K562 (cell line): ENCODE measurements at regions not wholly inside any gene's neighbourhood (a gene's known extent, or its start where the extent isn't known, plus 50 kb on each side); places are given as distances from the start of the nearest gene placed in this dataset.

Experiments
- ATAC-seq: fragments of 200-7000 bp; cut with Tn5 transposase; 3 replicates; pipeline ENCODE4 v1.9.1; 2020; ENCODE audit warnings: moderate library complexity
- BruUV-seq: library from RNA; stranded (reverse); fragments of 400-500 nt; replicated peaks from 2 replicates; lab custom pipeline; 2021; lab: Mats Ljungman, UMichigan
- CTCF ChIA-PET: fragments of 300-600 bp; formaldehyde crosslinking; extraction: SDS; loops from one replicate; lab custom pipeline; 2021; ENCODE audit warnings: low intra/inter-chr PET ratio; lab: Yijun Ruan, JAX
- POLR2A ChIA-PET: fragments of 300-600, 350-650 bp; sonication (Branson Sonifier 250); formaldehyde crosslinking; extraction: SDS; loops from one replicate; lab custom pipeline; 2021; ENCODE audit warnings: antibody characterized with exemption, inconsistent platforms; lab: Yijun Ruan, JAX
- DNase-seq, 4 experiments: peaks; one replicate each; pipeline versions ENCODE4 v3.0.0 to v3.0.0-alpha.2; 2011 to 2018; ENCODE audit warnings: low spot score in 3 of 4, mixed read lengths in 3 of 4; ENCODE audit errors: extremely low read depth in 1 of 4
- FAIRE-seq: peaks from 2 replicates; lab custom pipeline; 2011; peaks lifted over from hg19 to GRCh38; lab: Jason Lieb, UNC
- H2AFZ ChIP-seq: 2 replicates; pipeline ENCODE4 v1.6.0; 2011; ENCODE audit warnings: low read depth, low read length, control low read depth, inconsistent platforms
- H3K27ac ChIP-seq: fragments of 200-600 bp; 3 replicates; pipeline ENCODE4 v1.8.0; 2011; ENCODE audit warnings: low read depth, mild to moderate bottlenecking, control low read depth, inconsistent platforms, low read length, moderate library complexity, mixed read lengths; ENCODE audit errors: extremely low read depth
- H3K27me3 ChIP-seq, 2 experiments: fragments of 300-600 bp in 1 of 2; 2 replicates in 1 of 2; 3 replicates in 1 of 2; pipeline versions ENCODE4 v1.6.0 to v1.8.0; 2011; ENCODE audit warnings: inconsistent platforms in 2 of 2, low read length in 2 of 2, mild to moderate bottlenecking in 1 of 2, mixed read lengths in 1 of 2, moderate library complexity in 1 of 2; ENCODE audit not compliant: control insufficient read depth in 2 of 2, insufficient read depth in 2 of 2
- H3K36me3 ChIP-seq: fragments of 300-600 bp; 3 replicates; pipeline ENCODE4 v1.8.0; 2011; ENCODE audit warnings: mild to moderate bottlenecking, low read length, inconsistent platforms; ENCODE audit not compliant: control insufficient read depth, insufficient read depth
- H3K4me1 ChIP-seq, 2 experiments: fragments of 200-600 bp in 1 of 2; replicated peaks in 1 of 2; 2 replicates in 1 of 2; 3 replicates in 1 of 2; pipeline versions ENCODE4 v1.5.1 to v1.8.0; 2011; ENCODE audit warnings: inconsistent platforms in 2 of 2, low read length in 2 of 2, mild to moderate bottlenecking in 1 of 2, mixed read lengths in 1 of 2, moderate library complexity in 1 of 2; ENCODE audit not compliant: control insufficient read depth in 2 of 2, insufficient read depth in 2 of 2
- H3K4me2 ChIP-seq: 2 replicates; pipeline ENCODE4 v1.6.1; 2011; ENCODE audit warnings: low read length, control low read depth, inconsistent platforms, mixed read lengths; ENCODE audit not compliant: insufficient read depth
- H3K4me3 ChIP-seq: fragments of 200-600 bp; sonication (generic), shearing (Covaris generic); 2 replicates; pipeline ENCODE4 v1.5.1; 2016; ENCODE audit warnings: control low read depth, inconsistent platforms
- H3K79me2 ChIP-seq: fragments of 200-600 bp; 3 replicates; pipeline ENCODE4 v1.8.0; 2011; ENCODE audit warnings: low read length, inconsistent platforms; ENCODE audit not compliant: control insufficient read depth, insufficient read depth
- H3K9ac ChIP-seq, 2 experiments: 2 replicates each; pipeline versions ENCODE4 v1.6.0 to v1.6.1; 2011; ENCODE audit warnings: low read depth in 2 of 2, low read length in 2 of 2, control low read depth in 1 of 2, inconsistent platforms in 1 of 2, mild to moderate bottlenecking in 1 of 2, mixed read lengths in 1 of 2; ENCODE audit not compliant: insufficient read depth in 1 of 2
- H3K9me1 ChIP-seq: one replicate; pipeline ENCODE4 v1.6.0; 2011; ENCODE audit warnings: inconsistent platforms, mild to moderate bottlenecking, low read length, moderate library complexity; ENCODE audit not compliant: control insufficient read depth, insufficient read depth
- H3K9me3 ChIP-seq: replicated peaks from 2 replicates; pipeline ENCODE4 v1.5.1; 2011; ENCODE audit warnings: low read depth, low read length, inconsistent platforms; ENCODE audit not compliant: control insufficient read depth, insufficient read depth
- H4K20me1 ChIP-seq: replicated peaks from 2 replicates; pipeline ENCODE4 v1.6.1; 2011; ENCODE audit warnings: low read length, inconsistent platforms, mixed read lengths; ENCODE audit not compliant: control insufficient read depth, insufficient read depth
- ADNP ChIP-seq: fragments of 200-800 bp; sonication (Bioruptor generic); IDR thresholded peaks from 2 replicates; pipeline ENCODE4 v1.6.1; 2016; ENCODE audit warnings: missing genetic modification characterization, missing compliant biosample characterization
- BRCA1 ChIP-seq, 2 experiments: fragments of 450-650 bp in 1 of 2; sonication (generic) in 1 of 2; formaldehyde crosslinking in 1 of 2; IDR thresholded peaks; 2 replicates each; pipeline versions ENCODE4 v1.5.0 to v1.6.1; 2017 to 2020; ENCODE audit warnings: mild to moderate bottlenecking in 1 of 2, missing genetic modification reagents in 1 of 2
- DPF2 ChIP-seq: fragments of 450-650 bp; IDR thresholded peaks from 2 replicates; pipeline ENCODE4 v1.6.1; 2016
- FOSL1 ChIP-seq: fragments of 200-800 bp; sonication (Bioruptor generic); conservative IDR thresholded peaks from 2 replicates; pipeline ENCODE4 v1.6.1; 2016; ENCODE audit warnings: missing genetic modification characterization, missing compliant biosample characterization
- FOXJ2 ChIP-seq: fragments of 200-800 bp; sonication (Bioruptor generic); IDR thresholded peaks from 2 replicates; pipeline ENCODE4 v1.6.1; 2016; ENCODE audit warnings: missing genetic modification characterization, missing compliant biosample characterization
- HMGN3 ChIP-seq: IDR thresholded peaks from 2 replicates; pipeline ENCODE4 v1.6.1; 2011; ENCODE audit warnings: borderline replicate concordance, low read depth, mild to moderate bottlenecking, mixed read lengths, low read length; ENCODE audit not compliant: insufficient read length; ENCODE audit errors: extremely low read depth
- JUND ChIP-seq, 2 experiments: IDR thresholded peaks; 2 replicates in 1 of 2; 3 replicates in 1 of 2; pipeline ENCODE4 v1.6.1; 2011; ENCODE audit warnings: borderline replicate concordance in 2 of 2, low read depth in 2 of 2, low read length in 2 of 2, improper control_type of control experiment in 1 of 2, missing biosample characterization in 1 of 2, missing genetic modification characterization in 1 of 2, missing genetic modification reagents in 1 of 2
- MTA2 ChIP-seq: fragments of 450-650 bp; IDR thresholded peaks from 2 replicates; pipeline ENCODE4 v1.6.1; 2016; ENCODE audit warnings: low read depth
- NR1H2 ChIP-seq: sonication (generic); formaldehyde crosslinking; IDR thresholded peaks from 2 replicates; pipeline ENCODE4 v1.4.0; 2020; ENCODE audit warnings: mild to moderate bottlenecking, missing genetic modification reagents
- SNIP1 ChIP-seq: fragments of 450-650 bp; IDR thresholded peaks from 2 replicates; pipeline ENCODE4 v1.7.1; 2017; ENCODE audit warnings: low read depth, mild to moderate bottlenecking
- TOE1 ChIP-seq, 2 experiments: fragments of 450-650 bp in 1 of 2; sonication (generic) in 1 of 2; formaldehyde crosslinking in 1 of 2; IDR thresholded peaks; 2 replicates each; pipeline versions ENCODE4 v1.7.1 to v1.8.0; 2016 to 2022; ENCODE audit warnings: borderline replicate concordance in 2 of 2, mild to moderate bottlenecking in 2 of 2, antibody characterized with exemption in 1 of 2, inconsistent platforms in 1 of 2, low read depth in 1 of 2, missing genetic modification reagents in 1 of 2, moderate library complexity in 1 of 2
- TRIM24 ChIP-seq, 2 experiments: fragments of 450-650 bp; IDR thresholded peaks; 2 replicates each; pipeline ENCODE4 v1.6.1; 2016
- WGBS: fragments of 100-300 bp; shearing (Covaris generic); methylation state at CpG from one replicate; pipeline ENCODE4 v1.1.6; 2016; ENCODE audit warnings: low coverage, mixed read lengths; ENCODE audit not compliant: insufficient coverage; ENCODE audit errors: missing lambda C conversion rate; 5-methylcytosine and 5-hydroxymethylcytosine counted together
- in situ Hi-C: fragments of 300-500 bp; cut with MboI; formaldehyde crosslinking; loops from 4 replicates; pipeline ENCODE4 v1.15.0; 2018; ENCODE audit warnings: inconsistent platforms, mixed read lengths
- intact Hi-C: fragments of 100-400 bp; cut with micrococcal nuclease; formaldehyde crosslinking; loops from 2 replicates; pipeline ENCODE4 v1.14.2; 2022
- TF ChIP-seq, protein P1 (sequence below): fragments of 250-450 bp; sonication (Bioruptor Pico); IDR thresholded peaks from 2 replicates; pipeline ENCODE4 v1.8.0; 2022; ENCODE audit warnings: moderate library complexity, mild to moderate bottlenecking, inconsistent platforms
- TF ChIP-seq, protein P2 (sequence below): sonication (generic); formaldehyde crosslinking; IDR thresholded peaks from 2 replicates; pipeline ENCODE4 v1.5.0; 2020; ENCODE audit warnings: missing genetic modification reagents

DNA sequence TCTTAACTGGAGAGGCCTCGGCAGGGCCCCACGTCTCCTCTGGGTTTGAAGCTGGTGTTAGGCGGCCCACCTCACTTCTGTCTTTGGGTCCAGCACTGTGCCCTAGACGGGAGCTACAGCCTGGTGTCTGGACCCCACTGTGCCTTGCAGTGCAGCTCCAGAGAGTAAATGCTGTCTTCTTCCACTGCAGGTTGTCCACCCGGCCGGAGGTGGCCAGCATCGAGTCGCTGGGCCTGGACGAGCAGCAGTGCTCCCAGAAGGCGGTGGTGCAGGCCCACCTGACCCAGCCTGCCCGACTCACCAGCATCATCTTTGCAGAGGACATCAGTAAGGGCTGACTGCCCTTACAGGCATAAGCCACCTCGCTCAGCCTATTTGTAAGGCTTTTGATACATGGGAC is 53.1 kb upstream of the TAMM41 start:
- TF ChIP-seq NR1H2 (CRISPR knock-in tag) (no peak), JUND (IDR thresholded peaks at IDR 0.05; ENCODE audit: borderline replicate concordance, low read depth, low read length) (no peak), JUND (tag; IDR thresholded peaks at IDR 0.05; ENCODE audit: borderline replicate concordance, low read depth, low read length) (no peak), SNIP1 (no peak), FOXJ2 (tag) (no peak), FOSL1 (tag) (no peak), HMGN3 (no peak), ADNP (tag) (no peak), TRIM24 (IDR thresholded peaks at IDR 0.05) (no peak), MTA2 (no peak), TOE1 (IDR thresholded peaks at IDR 0.05; ENCODE audit: borderline replicate concordance) (no peak), TOE1 (CRISPR knock-in tag; IDR thresholded peaks at IDR 0.05; ENCODE audit: borderline replicate concordance, low read depth) (no peak), DPF2 (no peak), BRCA1 (IDR thresholded peaks at IDR 0.05) (no peak), BRCA1 (CRISPR knock-in tag; IDR thresholded peaks at IDR 0.05) (no peak)
- TF ChIP-seq, protein P1, sequence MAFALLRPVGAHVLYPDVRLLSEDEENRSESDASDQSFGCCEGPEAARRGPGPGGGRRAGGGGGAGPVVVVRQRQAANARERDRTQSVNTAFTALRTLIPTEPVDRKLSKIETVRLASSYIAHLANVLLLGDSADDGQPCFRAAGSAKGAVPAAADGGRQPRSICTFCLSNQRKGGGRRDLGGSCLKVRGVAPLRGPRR: no peak
- TF ChIP-seq, protein P2, sequence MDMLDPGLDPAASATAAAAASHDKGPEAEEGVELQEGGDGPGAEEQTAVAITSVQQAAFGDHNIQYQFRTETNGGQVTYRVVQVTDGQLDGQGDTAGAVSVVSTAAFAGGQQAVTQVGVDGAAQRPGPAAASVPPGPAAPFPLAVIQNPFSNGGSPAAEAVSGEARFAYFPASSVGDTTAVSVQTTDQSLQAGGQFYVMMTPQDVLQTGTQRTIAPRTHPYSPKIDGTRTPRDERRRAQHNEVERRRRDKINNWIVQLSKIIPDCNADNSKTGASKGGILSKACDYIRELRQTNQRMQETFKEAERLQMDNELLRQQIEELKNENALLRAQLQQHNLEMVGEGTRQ (CRISPR knock-in tag): no peak
- ATAC-seq (peak; percentile 56; the same call in 2 of the 3 replicates), DNase-seq (peak in 1 of 4 experiments; percentile 6), FAIRE-seq (no peak)
- WGBS: 1% methylated on average over 12 of the region's 12 CpGs
- no TSS peak for BruUV-seq
- POLR2A ChIA-PET: interaction anchor here (0.7 to 1.1 kb wide), 2 partner anchors 14 to 1203 kb away, joined by 3 to 5 read pairs; no protein-coding TSS in a partner anchor
- Histone ChIP-seq H3K4me2 (no peak overlapping the region), H3K36me3 (no peaks in the 10 kb centered on the region), H3K79me2 (no peaks in the 10 kb centered on the region), H3K4me3 (no peak overlapping the region), H3K9ac (no peak overlapping the region), H3K9me3 (no peaks in the 10 kb centered on the region), H3K4me1 (no peaks in the 10 kb centered on the region), H3K27ac (no peak overlapping the region), H2AFZ (no peak overlapping the region), H3K27me3 (peaks cover 23 to 58% of the 10 kb centered on the region in 2 experiments; a peak in 4 of 5 replicates), H3K9me1 (no peaks in the 10 kb centered on the region), H4K20me1 (0 out of 2 replicates have a peak, but pooled peaks cover 3% of the 10 kb centered on the region)
- intact Hi-C loops (no loop called here), in situ Hi-C loops (no loop called here)
- CTCF ChIA-PET: no interaction called here
